ENCODE measurements at regions not wholly inside any gene's neighbourhood (a gene's known extent, or its start where the extent isn't known, plus 50 kb on each side); places are given as distances from the start of the nearest gene placed in this dataset.

GRCh38 chr6:43927532-43928210 lies 157.7 kb downstream of the VEGFA start:
- peak overlapping the region; percentile 28; the same call in 1 of the 2 replicates for H2AFZ ChIP-seq (ENCODE audit: low read depth, low read length)
- no peaks in the 10 kb centered on the region for H3K79me2 ChIP-seq (ENCODE audit: control insufficient read depth, insufficient read depth, low read length)
- no peak for ATAC-seq
- no peaks in the 10 kb centered on the region for H4K20me1 ChIP-seq (replicated peaks; ENCODE audit: control insufficient read depth, insufficient read depth, low read length)
- no peak overlapping the region for H3K4me3 ChIP-seq
- DNase-seq (ENCODE audit: extremely low read depth in 1 of 4, low spot score in 3 of 4), result no peak
- intact Hi-C loops (cut with micrococcal nuclease) (loop anchor here (1.0 to 5.0 kb wide), 2 partner anchors 70 to 147 kb away; no protein-coding TSS in a partner anchor), in situ Hi-C loops (cut with MboI) (no loop called here)
- BruUV-seq (replicated peaks), result no TSS peak
- POLR2A ChIA-PET, result interaction anchor here (1.0 to 6.9 kb wide), 5 partner anchors 9 to 54 kb away, joined by 3 to 102 read pairs (median 5); no protein-coding TSS in a partner anchor
- H3K9me1 ChIP-seq (ENCODE audit: control insufficient read depth, insufficient read depth, low read length), result no peaks in the 10 kb centered on the region
- WGBS (ENCODE audit: insufficient coverage, low coverage, missing lambda C conversion rate), result 48% methylated on average over 4 of the region's 4 CpGs
- peak overlapping the region; percentile 58 to 81; a peak in 3 of 4 replicates for H3K9ac ChIP-seq (ENCODE audit: insufficient read depth in 1 of 2, low read depth in 2 of 2, low read length in 2 of 2)
- H3K4me2 ChIP-seq (ENCODE audit: insufficient read depth, low read length), result peak overlapping the region; percentile 26; the same call in 1 of the 2 replicates
- H3K4me1 ChIP-seq (replicated peaks in 1 of 2; ENCODE audit: control insufficient read depth in 2 of 2, insufficient read depth in 2 of 2, low read length in 2 of 2), result peaks cover 29 to 41% of the 10 kb centered on the region in 2 experiments
- H3K36me3 ChIP-seq (ENCODE audit: control insufficient read depth, insufficient read depth, low read length), result no peaks in the 10 kb centered on the region
- FAIRE-seq, result peak; percentile 58
- H3K27me3 ChIP-seq (ENCODE audit: control insufficient read depth in 2 of 2, insufficient read depth in 2 of 2, low read length in 2 of 2), result no peaks in the 10 kb centered on the region
- CTCF ChIA-PET (ENCODE audit: low intra/inter-chr PET ratio), result no interaction called here
- no peaks in the 10 kb centered on the region for H3K9me3 ChIP-seq (replicated peaks; ENCODE audit: control insufficient read depth, insufficient read depth, low read depth, low read length)
- peak overlapping the region; percentile 93 for H3K27ac ChIP-seq (ENCODE audit: extremely low read depth, low read depth, low read length)
- TF ChIP-seq HNRNPLL (IDR thresholded peaks at IDR 0.05; ENCODE audit: low read depth, low read length, poor library complexity, severe bottlenecking), result peak; percentile 6
- no peak for TF ChIP-seq ZNF436 (CRISPR knock-in tag; IDR thresholded peaks at IDR 0.05)
- no peak for TF ChIP-seq MCM3 (IDR thresholded peaks at IDR 0.05)
- TF ChIP-seq ELF2 (CRISPR knock-in tag; IDR thresholded peaks at IDR 0.05), result no peak
- 0 out of 2 replicates have a peak, but pooled peaks have one; percentile 5 for TF ChIP-seq NFIC (IDR thresholded peaks at IDR 0.05)
- peak; percentile 59 for TF ChIP-seq TOE1 (IDR thresholded peaks at IDR 0.05; ENCODE audit: borderline replicate concordance)
- TF ChIP-seq TOE1 (CRISPR knock-in tag; IDR thresholded peaks at IDR 0.05; ENCODE audit: borderline replicate concordance, low read depth), result no peak
- TF ChIP-seq ZNF699 (CRISPR knock-in tag; IDR thresholded peaks at IDR 0.05; ENCODE audit: insufficient replicate concordance), result no peak
- peak; percentile 50; the same call in 1 of the 2 replicates for TF ChIP-seq ZNF449 (CRISPR knock-in tag; IDR thresholded peaks at IDR 0.05)
- TF ChIP-seq FOXK2 (conservative IDR thresholded peaks at IDR 0.05 in 1 of 2, IDR thresholded peaks at IDR 0.05 in 1 of 2; ENCODE audit: low read depth in 2 of 2), result no peak
- no peak for TF ChIP-seq ZBED1 (IDR thresholded peaks at IDR 0.05)
- TF ChIP-seq MBD2 (IDR thresholded peaks at IDR 0.05; ENCODE audit: borderline replicate concordance, low read depth), result no peak
- TF ChIP-seq HINFP (tag; conservative IDR thresholded peaks at IDR 0.05; ENCODE audit: low read depth), result 0 out of 2 replicates have a peak, but pooled peaks have one; percentile 58
- no peak for TF ChIP-seq IRF2 (CRISPR knock-in tag; IDR thresholded peaks at IDR 0.05)
- no peak for TF ChIP-seq NKRF (IDR thresholded peaks at IDR 0.05; ENCODE audit: borderline replicate concordance)
- TF ChIP-seq JUND (IDR thresholded peaks at IDR 0.05; ENCODE audit: borderline replicate concordance, low read depth, low read length), result no peak
- 0 out of 3 replicates have a peak, but pooled peaks have one; percentile 5 for TF ChIP-seq JUND (tag; IDR thresholded peaks at IDR 0.05; ENCODE audit: borderline replicate concordance, low read depth, low read length)

All from K562 (cell line).